ENCODE measurements at regions not wholly inside any gene's neighbourhood (a gene's known extent, or its start where the extent isn't known, plus 50 kb on each side); places are given as distances from the start of the nearest gene placed in this dataset.
"Not testable (repeated sequence)": the region's sequence is repeated elsewhere in the genome, so short reads cannot be mapped to it uniquely, and the experiment has no call there.

DNA sequence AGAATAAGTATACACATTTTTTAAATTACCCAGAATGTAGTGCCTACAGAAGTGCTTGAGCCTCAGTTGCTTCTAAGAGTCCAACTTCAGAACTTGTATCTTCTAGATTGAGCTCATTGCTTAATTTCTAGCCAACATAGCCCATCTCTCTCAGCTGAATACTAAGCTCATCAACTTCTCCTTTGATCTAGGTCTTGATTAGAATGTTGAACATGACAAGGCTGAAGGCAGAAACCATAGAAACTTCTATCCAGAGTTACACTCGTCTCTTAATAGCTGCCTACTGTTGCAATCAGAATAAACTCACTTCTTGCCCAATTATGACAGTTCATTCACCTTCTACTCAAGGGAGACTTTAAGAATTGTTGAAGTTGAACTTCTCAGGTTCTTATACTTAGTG is 327.3 kb upstream of the THBS1 start:
- no peak for ATAC-seq (ENCODE audit: insufficient number of reproducible peaks, low FRiP score, low read depth)
- no peaks in the 10 kb centered on the region for H3K27me3 ChIP-seq (replicated peaks; ENCODE audit: insufficient read depth)
- no peak for DNase-seq (ENCODE audit: low spot score)

DNA sequence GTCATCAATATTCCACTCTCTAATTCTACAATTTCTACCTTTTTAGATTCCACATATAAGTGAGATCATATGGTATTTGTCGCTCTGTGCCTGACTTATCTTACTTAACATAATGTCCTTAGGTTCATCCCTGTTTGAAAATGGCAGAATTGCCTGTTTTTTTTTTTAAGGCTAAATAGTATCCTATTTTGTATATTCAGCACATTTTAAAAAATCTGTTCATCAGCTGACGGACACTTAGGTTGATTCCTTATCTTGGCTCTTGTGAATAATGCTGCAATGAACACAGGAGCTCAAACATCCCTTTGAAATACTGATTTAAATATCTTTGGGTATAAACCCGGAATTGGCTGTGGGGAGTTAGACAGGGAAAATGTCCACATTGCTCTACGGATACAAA is 326.7 kb upstream of the THBS1 start:
- Histone ChIP-seq H3K4me1 (ENCODE audit: control insufficient read depth in 1 of 2, low read depth in 2 of 2) (no peaks in the 10 kb centered on the region), H3K27ac (no peak overlapping the region), H3K9me3 (no peaks in the 10 kb centered on the region), H3K4me3 (no peak overlapping the region), H3K36me3 (no peaks in the 10 kb centered on the region), H3K27me3 (replicated peaks; ENCODE audit: insufficient read depth) (no peaks in the 10 kb centered on the region)
- DNase-seq (ENCODE audit: low spot score): no peak
- ATAC-seq (ENCODE audit: insufficient number of reproducible peaks, low FRiP score, low read depth): no peak
- TF ChIP-seq, protein P1, sequence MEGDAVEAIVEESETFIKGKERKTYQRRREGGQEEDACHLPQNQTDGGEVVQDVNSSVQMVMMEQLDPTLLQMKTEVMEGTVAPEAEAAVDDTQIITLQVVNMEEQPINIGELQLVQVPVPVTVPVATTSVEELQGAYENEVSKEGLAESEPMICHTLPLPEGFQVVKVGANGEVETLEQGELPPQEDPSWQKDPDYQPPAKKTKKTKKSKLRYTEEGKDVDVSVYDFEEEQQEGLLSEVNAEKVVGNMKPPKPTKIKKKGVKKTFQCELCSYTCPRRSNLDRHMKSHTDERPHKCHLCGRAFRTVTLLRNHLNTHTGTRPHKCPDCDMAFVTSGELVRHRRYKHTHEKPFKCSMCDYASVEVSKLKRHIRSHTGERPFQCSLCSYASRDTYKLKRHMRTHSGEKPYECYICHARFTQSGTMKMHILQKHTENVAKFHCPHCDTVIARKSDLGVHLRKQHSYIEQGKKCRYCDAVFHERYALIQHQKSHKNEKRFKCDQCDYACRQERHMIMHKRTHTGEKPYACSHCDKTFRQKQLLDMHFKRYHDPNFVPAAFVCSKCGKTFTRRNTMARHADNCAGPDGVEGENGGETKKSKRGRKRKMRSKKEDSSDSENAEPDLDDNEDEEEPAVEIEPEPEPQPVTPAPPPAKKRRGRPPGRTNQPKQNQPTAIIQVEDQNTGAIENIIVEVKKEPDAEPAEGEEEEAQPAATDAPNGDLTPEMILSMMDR (IDR thresholded peaks at IDR 0.05): no peak

More for the DNA sequence above, 327.3 kb upstream of the THBS1 start:
- Histone ChIP-seq H3K4me3 (no peak overlapping the region), H3K36me3 (no peaks in the 10 kb centered on the region), H3K9me3 (no peaks in the 10 kb centered on the region), H3K27ac (no peak overlapping the region), H3K4me1 (ENCODE audit: control insufficient read depth in 1 of 2, low read depth in 2 of 2) (no peaks in the 10 kb centered on the region)
- TF ChIP-seq, protein P1 (IDR thresholded peaks at IDR 0.05): no peak

DNA sequence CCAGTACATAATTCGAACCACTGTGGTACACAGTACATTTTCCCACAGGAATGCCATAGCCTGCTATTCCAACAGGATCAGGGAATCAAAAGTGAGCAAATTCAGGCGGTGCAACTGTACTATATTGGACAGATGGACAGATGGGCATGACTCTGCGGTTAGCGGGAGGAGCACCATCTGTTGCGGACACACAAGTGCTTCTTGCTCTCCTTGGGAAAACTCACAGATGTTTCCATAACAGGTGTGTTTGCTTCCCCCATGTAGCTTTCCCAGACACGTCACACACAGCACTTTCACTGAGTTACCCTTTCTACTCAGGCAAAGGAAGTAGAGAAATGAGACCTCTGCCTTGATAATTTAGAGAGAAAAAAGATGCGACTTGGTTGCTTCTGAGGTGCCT is 325.1 kb upstream of the THBS1 start:
- ATAC-seq (ENCODE audit: insufficient number of reproducible peaks, low FRiP score, low read depth): no peak

DNA sequence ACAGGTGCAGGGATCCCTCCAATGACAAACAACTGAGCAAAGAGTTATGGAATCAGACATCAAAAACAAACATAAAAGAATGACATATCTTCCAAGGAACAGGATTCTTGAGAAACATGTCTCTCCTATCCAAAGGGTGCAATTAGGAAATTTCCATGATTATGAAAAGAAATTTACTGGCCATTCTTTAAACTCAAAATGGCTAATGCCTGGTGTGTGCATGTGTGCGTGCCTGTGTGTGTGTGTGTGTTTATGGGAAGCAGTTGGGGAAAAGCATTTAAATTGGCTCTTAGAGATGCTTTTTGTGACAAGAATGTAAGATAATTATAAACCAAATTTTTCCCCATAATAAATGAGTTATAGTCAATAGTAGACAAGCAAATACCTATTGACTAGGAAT is 320.5 kb upstream of the THBS1 start:
- no peak overlapping the region for H3K27ac ChIP-seq
- TF ChIP-seq, protein P1 (IDR thresholded peaks at IDR 0.05): no peak
- DNase-seq (ENCODE audit: low spot score) (no peak), ATAC-seq (ENCODE audit: insufficient number of reproducible peaks, low FRiP score, low read depth) (no peak)
- H3K4me3 ChIP-seq: no peak overlapping the region
- H3K27me3 ChIP-seq (replicated peaks; ENCODE audit: insufficient read depth): no peaks in the 10 kb centered on the region
- H3K4me1 ChIP-seq (ENCODE audit: control insufficient read depth in 1 of 2, low read depth in 2 of 2): no peaks in the 10 kb centered on the region
- no peaks in the 10 kb centered on the region for H3K36me3 ChIP-seq
- H3K9me3 ChIP-seq: no peaks in the 10 kb centered on the region

More for the DNA sequence above, 325.1 kb upstream of the THBS1 start:
- Histone ChIP-seq H3K4me3 (no peak overlapping the region), H3K27me3 (replicated peaks; ENCODE audit: insufficient read depth) (no peaks in the 10 kb centered on the region), H3K27ac (no peak overlapping the region), H3K9me3 (no peaks in the 10 kb centered on the region), H3K4me1 (ENCODE audit: control insufficient read depth in 1 of 2, low read depth in 2 of 2) (no peaks in the 10 kb centered on the region), H3K36me3 (no peaks in the 10 kb centered on the region)
- TF ChIP-seq, protein P1 (IDR thresholded peaks at IDR 0.05): no peak
- no peak for DNase-seq (ENCODE audit: low spot score)

DNA sequence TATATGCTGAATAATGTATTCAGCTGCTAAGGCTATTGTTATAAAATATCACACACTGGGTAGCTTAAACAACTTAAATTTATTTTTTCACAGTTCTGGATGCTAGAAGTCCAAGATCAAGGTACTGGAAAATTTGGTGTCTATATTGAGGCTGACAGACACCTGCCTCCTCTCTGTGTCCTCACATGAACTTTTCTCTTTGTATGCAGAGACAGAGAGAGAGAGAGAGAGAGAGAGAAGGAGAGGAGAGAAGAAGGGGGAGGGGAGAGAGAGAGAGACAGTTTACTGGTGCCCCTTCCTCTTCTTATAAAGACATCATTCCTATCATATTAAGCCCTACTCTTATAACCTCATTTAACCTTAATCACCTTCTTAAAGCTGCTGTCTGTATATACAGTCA is 320.1 kb upstream of the THBS1 start:
- H3K27ac ChIP-seq: no peak overlapping the region
- ATAC-seq (ENCODE audit: insufficient number of reproducible peaks, low FRiP score, low read depth) (no peak), DNase-seq (ENCODE audit: low spot score) (no peak)
- no peaks in the 10 kb centered on the region for H3K36me3 ChIP-seq
- TF ChIP-seq, protein P1 (IDR thresholded peaks at IDR 0.05): no peak
- no peaks in the 10 kb centered on the region for H3K9me3 ChIP-seq
- no peaks in the 10 kb centered on the region for H3K4me1 ChIP-seq (ENCODE audit: control insufficient read depth in 1 of 2, low read depth in 2 of 2)
- H3K4me3 ChIP-seq: no peak overlapping the region
- no peaks in the 10 kb centered on the region for H3K27me3 ChIP-seq (replicated peaks; ENCODE audit: insufficient read depth)

DNA sequence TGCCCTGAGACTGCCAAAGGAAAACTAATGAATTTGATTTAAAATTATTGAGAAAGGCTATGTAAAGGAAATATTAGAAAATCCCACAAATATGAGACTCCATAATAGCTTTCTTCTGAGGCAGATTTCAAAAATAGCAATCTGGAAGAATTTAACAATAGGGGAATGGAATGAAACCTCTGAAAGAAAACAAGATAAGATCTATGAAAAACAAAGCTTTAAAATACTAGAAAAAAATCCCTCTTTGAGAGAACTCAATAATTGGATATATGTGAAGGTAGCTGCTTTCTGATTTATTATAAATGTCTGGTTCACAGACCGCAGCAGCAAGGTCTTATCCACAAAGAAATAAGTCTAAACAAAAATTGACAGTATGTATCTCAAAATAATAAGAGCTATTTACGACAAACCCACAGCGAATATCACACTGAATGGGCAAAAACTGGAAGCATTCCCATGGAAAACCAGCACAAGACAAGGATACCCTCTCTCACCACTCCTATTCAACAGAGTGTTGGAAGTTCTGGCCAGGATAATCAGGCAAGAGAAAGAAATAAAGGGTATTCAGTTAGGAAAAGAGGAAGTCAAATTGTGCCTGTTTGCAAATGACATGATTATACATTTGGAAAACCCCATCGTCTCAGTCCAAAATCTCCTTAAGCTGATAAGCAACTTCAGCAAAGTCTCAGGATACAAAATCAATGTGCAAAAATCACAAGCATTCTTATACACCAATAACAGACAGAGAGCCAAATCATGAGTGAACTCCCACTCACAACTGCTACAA is 319.3 kb upstream of the THBS1 start:
- not testable (repeated sequence) for ATAC-seq (ENCODE audit: insufficient number of reproducible peaks, low FRiP score, low read depth); H3K27ac ChIP-seq

DNA sequence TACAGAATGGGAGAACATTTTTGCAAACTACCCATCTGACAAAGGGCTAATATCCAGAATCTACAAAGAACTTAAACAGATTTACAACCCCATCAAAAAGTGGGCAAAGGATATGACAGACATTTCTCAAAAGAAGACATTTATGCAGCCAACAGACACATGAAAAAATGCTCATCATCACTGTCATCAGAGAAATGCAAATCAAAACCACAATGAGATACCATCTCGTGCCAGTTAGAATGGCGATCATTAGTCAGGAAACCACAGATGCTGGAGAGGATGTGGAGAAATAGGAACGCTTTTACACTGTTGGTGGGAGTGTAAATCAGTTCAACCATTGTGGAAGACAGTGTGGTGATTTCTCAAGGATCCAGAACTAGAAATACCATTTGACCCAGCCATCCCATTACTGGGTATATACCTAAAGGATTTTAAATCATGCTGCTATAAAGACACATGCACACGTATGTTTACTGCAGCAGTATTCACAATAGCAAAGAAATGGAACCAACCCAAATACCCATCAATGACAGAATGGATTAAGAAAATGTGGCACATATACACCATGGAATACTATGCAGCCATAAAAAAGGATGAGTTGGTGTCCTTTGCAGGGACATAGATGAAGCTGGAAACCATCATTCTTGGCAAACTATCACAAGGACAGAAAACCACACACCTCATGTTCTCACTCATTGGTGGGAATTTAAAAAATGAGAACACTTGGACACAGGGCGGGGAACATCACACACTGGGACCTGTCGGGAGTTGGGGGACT is 317.7 kb upstream of the THBS1 start:
- not testable (repeated sequence) for H3K4me1 ChIP-seq (ENCODE audit: control insufficient read depth in 1 of 2, low read depth in 2 of 2); H3K36me3 ChIP-seq; H3K27ac ChIP-seq; H3K4me3 ChIP-seq; H3K27me3 ChIP-seq (replicated peaks; ENCODE audit: insufficient read depth); DNase-seq (ENCODE audit: low spot score); H3K9me3 ChIP-seq; ATAC-seq (ENCODE audit: insufficient number of reproducible peaks, low FRiP score, low read depth)

More for the DNA sequence above, 319.3 kb upstream of the THBS1 start:
- not testable (repeated sequence) for H3K27me3 ChIP-seq (replicated peaks; ENCODE audit: insufficient read depth); H3K9me3 ChIP-seq; H3K4me3 ChIP-seq; H3K36me3 ChIP-seq; H3K4me1 ChIP-seq (ENCODE audit: control insufficient read depth in 1 of 2, low read depth in 2 of 2); DNase-seq (ENCODE audit: low spot score)

Data from thoracic aorta (tissue), 2 donors.